Fibroblast of villous mesenchyme (primary cell): ENCODE measurements at regions not wholly inside any gene's neighbourhood (a gene's known extent, or its start where the extent isn't known, plus 50 kb on each side); places are given as distances from the start of the nearest gene placed in this dataset.
"Not testable (repeated sequence)": the region's sequence is repeated elsewhere in the genome, so short reads cannot be mapped to it uniquely, and the experiment has no call there.

ENCODE experiments used
- DNase-seq: peaks from one replicate; pipeline ENCODE4 v3.0.0-alpha.2; 2010; ENCODE audit warnings: low read depth
- H3K4me3 ChIP-seq: 2 replicates; pipeline ENCODE4 v1.5.1; 2011; ENCODE audit warnings: low read depth, mild to moderate bottlenecking, low read length
- CTCF ChIP-seq: IDR thresholded peaks from 2 replicates; pipeline ENCODE4 v1.5.1; 2012; ENCODE audit warnings: low read depth, mild to moderate bottlenecking, low read length; ENCODE audit not compliant: insufficient read depth

GRCh38 chr4:171246948-171247347 is 566.3 kb upstream of the GALNTL6 start:
- H3K4me3 ChIP-seq, result no peak overlapping the region
- TF ChIP-seq CTCF, result no peak
- DNase-seq, result no peak

GRCh38 chr4:171242831-171243230 is 570.4 kb upstream of the GALNTL6 start:
- DNase-seq, result no peak
- no peak overlapping the region for H3K4me3 ChIP-seq
- no peak for TF ChIP-seq CTCF

- no peak overlapping the region for H3K4me3 ChIP-seq
- DNase-seq, result no peak
- TF ChIP-seq CTCF, result no peak
These were observed 574.0 kb upstream of the GALNTL6 start for GRCh38 chr4:171239196-171239595.

GRCh38 chr4:171235521-171235920 is 577.7 kb upstream of the GALNTL6 start:
- DNase-seq, result no peak
- no peak overlapping the region for H3K4me3 ChIP-seq
- no peak for TF ChIP-seq CTCF

- DNase-seq, H3K4me3 ChIP-seq: not testable (repeated sequence)
These were observed 583.9 kb upstream of the GALNTL6 start for GRCh38 chr4:171229354-171229753.

GRCh38 chr4:171221181-171221580 is 592.0 kb upstream of the GALNTL6 start:
- no peak for TF ChIP-seq CTCF
- no peak overlapping the region for H3K4me3 ChIP-seq

GRCh38 chr4:171203425-171203824 is 609.8 kb upstream of the GALNTL6 start:
- no peak overlapping the region for H3K4me3 ChIP-seq
- no peak for TF ChIP-seq CTCF
- DNase-seq, result no peak

More at GRCh38 chr4:171221181-171221580, 592.0 kb upstream of the GALNTL6 start:
- no peak for DNase-seq
